Prostate gland (tissue), 2 donors: ENCODE measurements at regions not wholly inside any gene's neighbourhood (a gene's known extent, or its start where the extent isn't known, plus 50 kb on each side); places are given as distances from the start of the nearest gene placed in this dataset.

Experiments used
- POLR2A ChIP-seq: fragments of 450-650 bp; IDR thresholded peaks from one replicate; pipeline ENCODE4 v1.6.1; 2016; ENCODE audit warnings: antibody characterized with exemption, mild to moderate bottlenecking
- TF ChIP-seq, protein P1 (sequence below), 4 experiments: fragments of 200-600 bp in 2 of 4; fragments of 450-650 bp in 2 of 4; sonication (generic) in 2 of 4; IDR thresholded peaks; 1 replicate in 3 of 4; 2 replicates in 1 of 4; pipeline ENCODE4 v1.5.1; 2016 to 2019; ENCODE audit warnings: antibody characterized with exemption in 4 of 4, mild to moderate bottlenecking in 2 of 4, moderate library complexity in 2 of 4

DNA sequence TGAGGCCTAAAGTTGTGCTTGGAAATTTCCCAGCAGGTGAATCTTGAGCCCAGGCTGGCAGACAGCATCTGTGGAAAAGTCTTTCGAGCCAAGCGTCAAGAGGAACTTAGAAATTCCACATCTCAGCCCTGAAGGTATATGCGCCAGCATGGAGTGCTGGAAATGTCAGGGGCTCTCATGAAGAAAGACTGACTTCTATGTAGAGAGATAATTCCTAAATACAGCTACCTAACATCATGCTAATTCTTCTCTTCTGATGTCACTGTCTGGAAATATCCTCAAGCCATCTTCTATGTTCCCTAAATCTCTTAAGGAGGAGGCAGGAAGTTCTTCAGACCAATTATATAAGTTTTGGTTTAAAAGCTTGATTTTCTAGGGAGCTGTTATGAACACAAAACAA lies 492.4 kb upstream of the MARCKS start:
- TF ChIP-seq, protein P1, sequence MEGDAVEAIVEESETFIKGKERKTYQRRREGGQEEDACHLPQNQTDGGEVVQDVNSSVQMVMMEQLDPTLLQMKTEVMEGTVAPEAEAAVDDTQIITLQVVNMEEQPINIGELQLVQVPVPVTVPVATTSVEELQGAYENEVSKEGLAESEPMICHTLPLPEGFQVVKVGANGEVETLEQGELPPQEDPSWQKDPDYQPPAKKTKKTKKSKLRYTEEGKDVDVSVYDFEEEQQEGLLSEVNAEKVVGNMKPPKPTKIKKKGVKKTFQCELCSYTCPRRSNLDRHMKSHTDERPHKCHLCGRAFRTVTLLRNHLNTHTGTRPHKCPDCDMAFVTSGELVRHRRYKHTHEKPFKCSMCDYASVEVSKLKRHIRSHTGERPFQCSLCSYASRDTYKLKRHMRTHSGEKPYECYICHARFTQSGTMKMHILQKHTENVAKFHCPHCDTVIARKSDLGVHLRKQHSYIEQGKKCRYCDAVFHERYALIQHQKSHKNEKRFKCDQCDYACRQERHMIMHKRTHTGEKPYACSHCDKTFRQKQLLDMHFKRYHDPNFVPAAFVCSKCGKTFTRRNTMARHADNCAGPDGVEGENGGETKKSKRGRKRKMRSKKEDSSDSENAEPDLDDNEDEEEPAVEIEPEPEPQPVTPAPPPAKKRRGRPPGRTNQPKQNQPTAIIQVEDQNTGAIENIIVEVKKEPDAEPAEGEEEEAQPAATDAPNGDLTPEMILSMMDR (IDR thresholded peaks at IDR 0.05), result no peak
- no peak for TF ChIP-seq POLR2A
